Parathyroid adenoma (tissue), 2 donors: ENCODE measurements at regions not wholly inside any gene's neighbourhood (a gene's known extent, or its start where the extent isn't known, plus 50 kb on each side); places are given as distances from the start of the nearest gene placed in this dataset.

Experiments used
- H2AFZ ChIP-seq: fragments of 300-600 bp; sonication (generic); one replicate; pipeline ENCODE4 v1.7.0; 2017; ENCODE audit warnings: antibody characterized with exemption, mild to moderate bottlenecking
- H3K27ac ChIP-seq: fragments of 300-600 bp; sonication (generic); one replicate; pipeline ENCODE4 v1.7.0; 2017
- H3K27me3 ChIP-seq: fragments of 300-600 bp; sonication (generic); one replicate; pipeline ENCODE4 v1.7.0; 2017; ENCODE audit warnings: low read length; ENCODE audit not compliant: control insufficient read depth, insufficient read depth
- H3K36me3 ChIP-seq: fragments of 300-600 bp; sonication (generic); one replicate; pipeline ENCODE4 v1.7.0; 2017; ENCODE audit warnings: low read length; ENCODE audit not compliant: control insufficient read depth, insufficient read depth
- H3K4me1 ChIP-seq: fragments of 300-600 bp; sonication (generic); one replicate; pipeline ENCODE4 v1.7.0; 2017; ENCODE audit warnings: control low read depth
- H3K4me2 ChIP-seq: fragments of 300-600 bp; sonication (generic); one replicate; pipeline ENCODE4 v1.7.0; 2017; ENCODE audit warnings: low read length
- H3K4me3 ChIP-seq: fragments of 300-600 bp; sonication (generic); one replicate; pipeline ENCODE4 v1.7.0; 2017; ENCODE audit warnings: low read depth, low read length
- H3K79me2 ChIP-seq: fragments of 300-600 bp; sonication (generic); one replicate; pipeline ENCODE4 v1.7.0; 2017; ENCODE audit warnings: control low read depth
- H3K9ac ChIP-seq: fragments of 300-600 bp; sonication (generic); one replicate; pipeline ENCODE4 v1.7.0; 2017; ENCODE audit warnings: mild to moderate bottlenecking
- H3K9me3 ChIP-seq: fragments of 300-600 bp; sonication (generic); one replicate; pipeline ENCODE4 v1.7.0; 2017; ENCODE audit warnings: low read length; ENCODE audit not compliant: control insufficient read depth
- CTCF ChIP-seq: fragments of 300-600 bp; sonication (generic); IDR thresholded peaks from one replicate; pipeline ENCODE4 v1.7.0; 2017; ENCODE audit warnings: antibody characterized with exemption, mild to moderate bottlenecking
- donor health status: primary hyperparathyroidism.

- Histone ChIP-seq H3K27me3 (no peaks in the 10 kb centered on the region), H3K79me2 (no peaks in the 10 kb centered on the region), H3K4me1 (no peaks in the 10 kb centered on the region), H3K9ac (no peak overlapping the region), H3K27ac (no peak overlapping the region), H3K9me3 (no peaks in the 10 kb centered on the region), H3K4me2 (no peak overlapping the region), H3K36me3 (no peaks in the 10 kb centered on the region), H2AFZ (no peak overlapping the region), H3K4me3 (no peak overlapping the region)
- no peak for TF ChIP-seq CTCF
Measured at GRCh38 chr16:81149614-81150013, 53.4 kb upstream of the GCSH start.

GRCh38 chr16:81148277-81148676 lies 52.1 kb upstream of the GCSH start:
- H3K4me2 ChIP-seq, result no peak overlapping the region
- no peaks in the 10 kb centered on the region for H3K4me1 ChIP-seq
- H3K79me2 ChIP-seq, result no peaks in the 10 kb centered on the region
- no peaks in the 10 kb centered on the region for H3K27me3 ChIP-seq
- no peak for TF ChIP-seq CTCF
- H3K4me3 ChIP-seq, result no peak overlapping the region
- no peaks in the 10 kb centered on the region for H3K36me3 ChIP-seq
- no peak overlapping the region for H2AFZ ChIP-seq
- H3K9me3 ChIP-seq, result no peaks in the 10 kb centered on the region
- no peak overlapping the region for H3K27ac ChIP-seq
- H3K9ac ChIP-seq, result no peak overlapping the region
